Activated naive CD4-positive, alpha-beta T cell treated with anti-CD3 and anti-CD28 coated beads for 36 hours (primary cell): ENCODE measurements at regions not wholly inside any gene's neighbourhood (a gene's known extent, or its start where the extent isn't known, plus 50 kb on each side); places are given as distances from the start of the nearest gene placed in this dataset.

ENCODE experiments used
- CTCF ChIA-PET: fragments of 350-600 bp; sonication (Branson Sonifier 250); formaldehyde crosslinking; loops from one replicate; lab custom pipeline; 2021; ENCODE audit warnings: antibody characterized with exemption; lab: Charles Lee
- DNase-seq: peaks from one replicate; pipeline ENCODE4 v3.0.0-alpha.2; 2020
- H3K27ac Mint-ChIP-seq: one replicate; pipeline ENCODE4 v1.8.0; 2021; ENCODE audit warnings: mild to moderate bottlenecking, mixed read lengths
- H3K27me3 Mint-ChIP-seq: one replicate; pipeline ENCODE4 v1.8.0; 2021; ENCODE audit warnings: low read depth, mixed read lengths
- H3K36me3 Mint-ChIP-seq: one replicate; pipeline ENCODE4 v1.8.0; 2021; ENCODE audit warnings: low read depth, mixed read lengths
- H3K4me1 Mint-ChIP-seq: one replicate; pipeline ENCODE4 v1.8.0; 2021; ENCODE audit warnings: low read depth, mixed read lengths
- H3K4me3 Mint-ChIP-seq: one replicate; pipeline ENCODE4 v1.8.0; 2021; ENCODE audit warnings: mild to moderate bottlenecking, moderate library complexity, mixed read lengths
- H3K9me3 Mint-ChIP-seq: one replicate; pipeline ENCODE4 v1.8.0; 2021; ENCODE audit warnings: mixed read lengths
- intact Hi-C: fragments of 100-400 bp; cut with micrococcal nuclease; formaldehyde crosslinking; loops from one replicate; pipeline ENCODE4 v1.15.1; 2023

GRCh38 chr2:156647377-156648010, 211.3 kb downstream of the GPD2 start:
- Mint-ChIP-seq H3K4me3 (no peak overlapping the region), H3K27me3 (peaks cover 7% of the 10 kb centered on the region), H3K27ac (no peak overlapping the region), H3K9me3 (no peaks in the 10 kb centered on the region), H3K36me3 (no peaks in the 10 kb centered on the region), H3K4me1 (no peaks in the 10 kb centered on the region)
- CTCF ChIA-PET: no interaction called here
- DNase-seq: no peak
- intact Hi-C loops: no loop called here

GRCh38 chr2:156648522-156648921, 212.3 kb downstream of the GPD2 start:
- no peak for DNase-seq
- no peak overlapping the region for H3K27ac Mint-ChIP-seq
- no peak overlapping the region for H3K4me3 Mint-ChIP-seq
- CTCF ChIA-PET: no interaction called here
- intact Hi-C loops: no loop called here
- peaks cover 7% of the 10 kb centered on the region for H3K27me3 Mint-ChIP-seq
- H3K9me3 Mint-ChIP-seq: no peaks in the 10 kb centered on the region
- no peaks in the 10 kb centered on the region for H3K36me3 Mint-ChIP-seq
- H3K4me1 Mint-ChIP-seq: no peaks in the 10 kb centered on the region

- no peak overlapping the region for H3K27ac Mint-ChIP-seq
- H3K9me3 Mint-ChIP-seq: no peaks in the 10 kb centered on the region
- H3K27me3 Mint-ChIP-seq: peaks cover 7% of the 10 kb centered on the region
- no peaks in the 10 kb centered on the region for H3K36me3 Mint-ChIP-seq
- no peak for DNase-seq
- no peak overlapping the region for H3K4me3 Mint-ChIP-seq
- CTCF ChIA-PET: no interaction called here
- intact Hi-C loops: no loop called here
- no peaks in the 10 kb centered on the region for H3K4me1 Mint-ChIP-seq
Observed at GRCh38 chr2:156649596-156649995, 213.4 kb downstream of the GPD2 start.

DNA sequence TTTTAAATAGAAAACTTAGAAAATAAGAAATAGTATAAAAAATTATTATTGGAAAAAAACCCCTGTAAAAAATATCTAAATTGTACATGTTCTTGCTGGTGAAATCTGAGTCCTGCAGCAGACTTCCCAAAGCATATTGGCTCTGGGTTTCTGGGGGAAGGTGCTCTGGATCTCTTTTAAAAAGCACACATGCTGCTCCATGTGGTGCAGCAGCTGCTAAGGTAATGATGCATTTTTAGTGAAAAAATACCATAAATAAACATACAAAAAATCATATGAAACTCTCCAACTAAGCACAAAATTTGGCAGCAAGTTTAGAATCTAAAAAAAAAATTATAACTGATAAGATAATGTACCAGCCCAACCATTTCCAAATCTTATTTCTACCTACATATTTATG, 216.5 kb downstream of the GPD2 start:
- DNase-seq: no peak
- Mint-ChIP-seq H3K27me3 (no peaks in the 10 kb centered on the region), H3K36me3 (no peaks in the 10 kb centered on the region), H3K4me1 (no peaks in the 10 kb centered on the region), H3K4me3 (no peak overlapping the region), H3K9me3 (no peaks in the 10 kb centered on the region), H3K27ac (no peak overlapping the region)
- intact Hi-C loops: no loop called here
- CTCF ChIA-PET: no interaction called here

DNA sequence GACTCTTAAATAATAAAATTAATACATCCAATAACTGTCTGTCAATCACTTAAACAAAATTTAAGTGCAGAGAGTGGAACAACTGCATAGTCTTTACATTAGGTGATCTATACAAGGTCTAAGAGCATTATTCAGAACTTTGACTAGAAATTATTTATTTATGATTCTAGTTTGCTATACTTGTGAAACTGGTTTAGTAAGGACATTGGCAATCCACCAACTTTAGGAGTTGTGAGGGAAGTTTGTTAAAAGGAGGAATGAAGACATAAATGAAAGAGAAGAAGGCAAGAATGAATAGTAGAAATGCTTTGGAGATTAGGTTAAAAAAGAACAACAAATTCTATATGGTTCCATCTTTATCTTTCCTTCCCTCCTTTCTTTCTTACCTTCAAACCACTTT, 217.5 kb downstream of the GPD2 start:
- H3K4me1 Mint-ChIP-seq: no peaks in the 10 kb centered on the region
- CTCF ChIA-PET: no interaction called here
- no peaks in the 10 kb centered on the region for H3K36me3 Mint-ChIP-seq
- DNase-seq: no peak
- intact Hi-C loops: no loop called here
- H3K27ac Mint-ChIP-seq: no peak overlapping the region
- H3K27me3 Mint-ChIP-seq: no peaks in the 10 kb centered on the region
- no peak overlapping the region for H3K4me3 Mint-ChIP-seq
- H3K9me3 Mint-ChIP-seq: no peaks in the 10 kb centered on the region

DNA sequence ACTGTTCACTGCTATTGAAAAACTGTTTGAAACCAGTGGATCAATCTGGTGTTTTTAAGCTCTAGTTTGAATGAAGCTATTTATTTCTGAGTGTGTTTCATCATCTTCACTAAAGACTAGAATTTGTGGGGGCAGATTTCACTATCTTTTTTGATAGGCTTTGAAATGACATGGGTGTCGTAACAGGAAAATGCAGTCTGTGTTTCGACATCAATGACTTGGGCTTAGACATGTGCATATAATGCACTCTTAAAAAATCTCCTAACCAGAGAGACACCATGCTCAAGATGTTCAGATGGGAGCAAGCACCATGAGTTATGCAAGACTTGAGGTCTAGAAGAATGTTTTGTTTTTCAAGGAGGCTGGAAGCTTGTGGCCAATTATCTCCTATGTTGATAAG, 221.6 kb downstream of the GPD2 start:
- no peaks in the 10 kb centered on the region for H3K4me1 Mint-ChIP-seq
- CTCF ChIA-PET: no interaction called here
- DNase-seq: no peak
- H3K27ac Mint-ChIP-seq: no peak overlapping the region
- no peak overlapping the region for H3K4me3 Mint-ChIP-seq
- H3K27me3 Mint-ChIP-seq: no peaks in the 10 kb centered on the region
- no peaks in the 10 kb centered on the region for H3K36me3 Mint-ChIP-seq
- intact Hi-C loops: no loop called here
- H3K9me3 Mint-ChIP-seq: no peaks in the 10 kb centered on the region

GRCh38 chr2:156659694-156660093, 223.5 kb downstream of the GPD2 start:
- intact Hi-C loops: no loop called here
- Mint-ChIP-seq H3K9me3 (no peaks in the 10 kb centered on the region), H3K36me3 (no peaks in the 10 kb centered on the region), H3K27ac (no peak overlapping the region), H3K4me3 (no peak overlapping the region), H3K4me1 (no peaks in the 10 kb centered on the region), H3K27me3 (no peaks in the 10 kb centered on the region)
- CTCF ChIA-PET: no interaction called here
- DNase-seq: no peak

DNA sequence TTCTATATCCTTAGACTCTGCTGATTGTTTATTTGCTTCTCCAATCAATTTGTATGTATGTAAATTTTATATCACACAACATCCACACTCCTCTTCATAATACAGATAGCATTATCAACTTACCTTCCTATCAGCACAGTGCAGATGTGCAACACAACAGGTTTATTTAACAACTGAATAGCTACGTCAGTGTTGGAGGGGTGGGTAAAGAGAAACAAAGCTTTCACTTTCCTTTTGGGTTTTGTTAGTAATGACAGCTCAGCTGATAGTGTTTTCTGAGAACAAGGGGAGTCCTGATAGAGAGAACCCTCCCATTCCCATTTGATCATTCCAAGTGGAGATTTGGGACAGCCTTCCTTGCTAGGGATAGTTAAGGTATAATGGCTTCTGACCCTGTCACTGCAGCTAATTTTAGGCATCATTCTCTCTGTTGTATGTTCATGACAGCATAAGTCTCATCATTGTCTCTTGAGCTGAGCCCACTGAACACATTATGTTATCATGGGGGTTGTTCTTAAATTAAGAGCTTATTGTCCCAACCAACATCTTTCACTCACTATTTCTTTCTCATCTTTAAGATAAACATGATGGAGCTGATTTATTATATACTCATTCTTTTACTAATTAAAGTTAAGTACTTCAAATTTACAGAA, 227.7 kb downstream of the GPD2 start:
- Mint-ChIP-seq H3K9me3 (peaks cover 3% of the 10 kb centered on the region), H3K36me3 (no peaks in the 10 kb centered on the region), H3K4me3 (no peak overlapping the region), H3K4me1 (no peaks in the 10 kb centered on the region), H3K27ac (no peak overlapping the region), H3K27me3 (peaks cover 6% of the 10 kb centered on the region)
- no peak for DNase-seq
- CTCF ChIA-PET: no interaction called here
- intact Hi-C loops: no loop called here

DNA sequence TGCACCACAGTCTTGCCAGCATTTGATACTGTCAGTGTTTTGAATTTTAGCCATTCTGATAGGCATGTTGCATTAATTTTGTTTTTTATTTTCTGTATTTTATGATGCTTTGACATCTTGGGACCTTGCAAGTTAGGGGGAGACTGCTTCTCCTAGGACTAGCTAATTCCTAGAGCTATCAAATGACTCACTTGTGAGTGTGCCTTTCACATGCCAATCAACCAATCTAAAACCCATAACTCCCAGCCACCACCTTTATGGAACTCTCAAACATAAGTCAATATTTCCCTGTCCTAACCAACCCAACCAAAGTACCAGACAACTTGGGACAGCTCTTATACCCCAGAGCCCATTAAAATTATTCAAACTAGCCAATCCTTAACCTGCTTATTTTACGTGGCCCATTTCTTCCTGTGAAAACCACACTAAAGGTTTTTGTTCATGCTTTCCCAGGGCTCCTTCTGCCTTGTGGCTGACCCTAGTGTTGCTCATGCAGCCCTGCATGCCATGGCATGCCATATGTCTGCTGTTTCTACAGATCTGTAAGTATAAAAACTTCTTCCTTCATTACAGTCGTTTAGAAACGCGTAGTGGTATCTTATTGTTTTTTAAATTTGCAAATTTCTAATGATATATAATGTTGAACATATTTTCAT, 230.1 kb downstream of the GPD2 start:
- intact Hi-C loops: no loop called here
- no peak overlapping the region for H3K27ac Mint-ChIP-seq
- CTCF ChIA-PET: interaction anchor here (0.7 kb wide), 1 partner anchor 585 kb away, joined by 4 read pairs; no protein-coding TSS in a partner anchor

GRCh38 chr2:156670104-156670503, 233.9 kb downstream of the GPD2 start:
- intact Hi-C loops: no loop called here

More for the DNA sequence above, 230.1 kb downstream of the GPD2 start:
- Mint-ChIP-seq H3K4me1 (no peaks in the 10 kb centered on the region), H3K4me3 (no peak overlapping the region), H3K9me3 (peaks cover 5% of the 10 kb centered on the region), H3K36me3 (no peaks in the 10 kb centered on the region), H3K27me3 (peaks cover 6% of the 10 kb centered on the region)
- DNase-seq: no peak

GRCh38 chr2:156671706-156672361, 235.7 kb downstream of the GPD2 start:
- peaks cover 5% of the 10 kb centered on the region for H3K9me3 Mint-ChIP-seq
- no peaks in the 10 kb centered on the region for H3K4me1 Mint-ChIP-seq
- no peak for DNase-seq
- intact Hi-C loops: no loop called here
- H3K36me3 Mint-ChIP-seq: no peaks in the 10 kb centered on the region
- H3K27me3 Mint-ChIP-seq: peaks cover 6% of the 10 kb centered on the region
- CTCF ChIA-PET: no interaction called here
- H3K27ac Mint-ChIP-seq: no peak overlapping the region
- H3K4me3 Mint-ChIP-seq: no peak overlapping the region

More at GRCh38 chr2:156670104-156670503, 233.9 kb downstream of the GPD2 start:
- Mint-ChIP-seq H3K4me3 (no peak overlapping the region), H3K36me3 (no peaks in the 10 kb centered on the region), H3K4me1 (no peaks in the 10 kb centered on the region), H3K27me3 (peaks cover 6% of the 10 kb centered on the region), H3K27ac (no peak overlapping the region), H3K9me3 (peaks cover 5% of the 10 kb centered on the region)
- CTCF ChIA-PET: no interaction called here
- no peak for DNase-seq

GRCh38 chr2:156672556-156673332, 236.6 kb downstream of the GPD2 start:
- Mint-ChIP-seq H3K4me1 (no peaks in the 10 kb centered on the region), H3K36me3 (no peaks in the 10 kb centered on the region), H3K27me3 (peaks cover 6% of the 10 kb centered on the region), H3K4me3 (no peak overlapping the region), H3K27ac (no peak overlapping the region), H3K9me3 (peaks cover 5% of the 10 kb centered on the region)
- intact Hi-C loops: no loop called here
- DNase-seq: no peak
- CTCF ChIA-PET: no interaction called here
